ENCODE measurements at regions not wholly inside any gene's neighbourhood (a gene's known extent, or its start where the extent isn't known, plus 50 kb on each side); places are given as distances from the start of the nearest gene placed in this dataset.

GRCh38 chr7:35889001-35889400, 88.1 kb downstream of the SEPTIN7 start:
- Histone ChIP-seq H3K4me3 (replicated peaks in 1 of 4; ENCODE audit: control extremely low read depth in 1 of 4, insufficient read depth in 1 of 4, low read depth in 3 of 4, low read length in 4 of 4) (no peak overlapping the region), H3K36me3 (ENCODE audit: control insufficient read depth, insufficient read depth, low read length) (no peaks in the 10 kb centered on the region), H3K79me2 (ENCODE audit: control insufficient read depth, insufficient read depth, low read length) (no peaks in the 10 kb centered on the region), H4K20me1 (ENCODE audit: control insufficient read depth, extremely low read depth, insufficient read depth, low read length) (no peaks in the 10 kb centered on the region), H2AFZ (ENCODE audit: low read length) (no peak overlapping the region), H3K4me1 (ENCODE audit: control insufficient read depth, extremely low read depth, insufficient read depth, low read length) (no peaks in the 10 kb centered on the region), H3K9me3 (ENCODE audit: control insufficient read depth, insufficient read depth, low read depth, low read length) (no peaks in the 10 kb centered on the region), H3K27ac (ENCODE audit: insufficient read depth, low read length) (no peak overlapping the region), H3K4me2 (ENCODE audit: extremely low read depth, insufficient read depth, low read length) (no peak overlapping the region), H3K27me3 (ENCODE audit: control insufficient read depth, insufficient read depth, low read length) (no peaks in the 10 kb centered on the region), H3K9ac (ENCODE audit: insufficient read depth, low read length) (no peak overlapping the region)
- TF ChIP-seq CTCF (conservative IDR thresholded peaks at IDR 0.05 in 1 of 2, IDR thresholded peaks at IDR 0.05 in 1 of 2; ENCODE audit: low read depth in 1 of 2, low read length in 2 of 2) (no peak), EZH2 (IDR thresholded peaks at IDR 0.05; ENCODE audit: low read length, missing control alignments) (no peak)
- DNase-seq (ENCODE audit: low read depth in 2 of 2) = no peak

- TF ChIP-seq EZH2 (IDR thresholded peaks at IDR 0.05; ENCODE audit: low read length, missing control alignments) (no peak), CTCF (conservative IDR thresholded peaks at IDR 0.05 in 1 of 2, IDR thresholded peaks at IDR 0.05 in 1 of 2; ENCODE audit: low read depth in 1 of 2, low read length in 2 of 2) (no peak)
- H3K27ac ChIP-seq (ENCODE audit: insufficient read depth, low read length) = no peak overlapping the region
- H3K9me3 ChIP-seq (ENCODE audit: control insufficient read depth, insufficient read depth, low read depth, low read length) = no peaks in the 10 kb centered on the region
- no peak overlapping the region for H3K4me2 ChIP-seq (ENCODE audit: extremely low read depth, insufficient read depth, low read length)
- no peak overlapping the region for H2AFZ ChIP-seq (ENCODE audit: low read length)
- DNase-seq (ENCODE audit: low read depth in 2 of 2) = no peak
- H3K27me3 ChIP-seq (ENCODE audit: control insufficient read depth, insufficient read depth, low read length) = no peaks in the 10 kb centered on the region
- H3K79me2 ChIP-seq (ENCODE audit: control insufficient read depth, insufficient read depth, low read length) = no peaks in the 10 kb centered on the region
- H4K20me1 ChIP-seq (ENCODE audit: control insufficient read depth, extremely low read depth, insufficient read depth, low read length) = no peaks in the 10 kb centered on the region
- H3K36me3 ChIP-seq (ENCODE audit: control insufficient read depth, insufficient read depth, low read length) = no peaks in the 10 kb centered on the region
- H3K4me1 ChIP-seq (ENCODE audit: control insufficient read depth, extremely low read depth, insufficient read depth, low read length) = no peaks in the 10 kb centered on the region
- no peak overlapping the region for H3K9ac ChIP-seq (ENCODE audit: insufficient read depth, low read length)
- no peak overlapping the region for H3K4me3 ChIP-seq (replicated peaks in 1 of 4; ENCODE audit: control extremely low read depth in 1 of 4, insufficient read depth in 1 of 4, low read depth in 3 of 4, low read length in 4 of 4)
Measured at GRCh38 chr7:35889870-35890269, 89.0 kb downstream of the SEPTIN7 start.

DNA sequence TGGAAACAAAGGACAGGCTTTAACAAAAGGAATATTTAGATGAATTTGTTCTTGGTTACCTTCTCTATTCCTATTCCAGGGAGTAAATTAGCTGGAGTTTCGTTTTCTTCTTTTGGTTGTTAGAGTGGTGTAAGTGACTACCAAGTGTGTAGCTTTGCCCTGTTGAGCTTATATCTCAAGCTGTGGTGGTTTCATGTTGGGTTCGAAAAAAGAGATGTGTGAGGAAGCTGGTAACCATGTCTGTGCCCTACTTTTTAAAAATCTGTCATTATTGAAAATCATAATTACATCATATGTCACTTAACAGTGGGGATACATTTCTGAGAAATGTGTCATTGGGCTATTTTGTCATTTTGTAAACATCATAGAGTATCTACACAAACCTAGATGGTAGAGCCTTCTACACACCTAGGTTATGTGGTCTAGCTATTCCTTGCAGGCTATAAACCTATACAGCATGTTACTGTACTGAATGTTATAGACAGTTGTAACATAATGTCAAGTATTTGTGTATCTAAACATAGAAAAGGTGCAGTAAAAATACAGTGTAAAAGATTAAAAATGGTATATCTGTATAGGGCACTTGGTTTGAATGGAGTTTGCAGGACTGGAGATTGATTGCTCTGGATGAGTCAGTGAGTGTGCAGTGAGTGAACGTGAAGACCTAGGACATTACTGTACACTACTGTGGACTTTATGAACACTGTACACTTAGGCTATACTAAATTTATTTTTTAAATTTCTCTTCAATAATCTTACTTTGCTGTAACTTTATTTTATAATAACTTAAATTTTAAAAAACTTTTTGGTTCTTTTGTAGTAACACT, 90.4 kb downstream of the SEPTIN7 start:
- Histone ChIP-seq H3K36me3 (ENCODE audit: control insufficient read depth, insufficient read depth, low read length) (no peaks in the 10 kb centered on the region), H3K4me1 (ENCODE audit: control insufficient read depth, extremely low read depth, insufficient read depth, low read length) (no peaks in the 10 kb centered on the region), H4K20me1 (ENCODE audit: control insufficient read depth, extremely low read depth, insufficient read depth, low read length) (no peaks in the 10 kb centered on the region), H3K79me2 (ENCODE audit: control insufficient read depth, insufficient read depth, low read length) (no peaks in the 10 kb centered on the region), H3K4me2 (ENCODE audit: extremely low read depth, insufficient read depth, low read length) (no peak overlapping the region), H2AFZ (ENCODE audit: low read length) (no peak overlapping the region), H3K27me3 (ENCODE audit: control insufficient read depth, insufficient read depth, low read length) (no peaks in the 10 kb centered on the region), H3K9ac (ENCODE audit: insufficient read depth, low read length) (no peak overlapping the region), H3K27ac (ENCODE audit: insufficient read depth, low read length) (no peak overlapping the region), H3K4me3 (replicated peaks in 1 of 4; ENCODE audit: control extremely low read depth in 1 of 4, insufficient read depth in 1 of 4, low read depth in 3 of 4, low read length in 4 of 4) (no peak overlapping the region), H3K9me3 (ENCODE audit: control insufficient read depth, insufficient read depth, low read depth, low read length) (no peaks in the 10 kb centered on the region)
- no peak for DNase-seq (ENCODE audit: low read depth in 2 of 2)
- TF ChIP-seq EZH2 (IDR thresholded peaks at IDR 0.05; ENCODE audit: low read length, missing control alignments) (no peak), CTCF (conservative IDR thresholded peaks at IDR 0.05 in 1 of 2, IDR thresholded peaks at IDR 0.05 in 1 of 2; ENCODE audit: low read depth in 1 of 2, low read length in 2 of 2) (no peak)
